Gastrocnemius medialis (tissue), 4 donors: ENCODE measurements at regions not wholly inside any gene's neighbourhood (a gene's known extent, or its start where the extent isn't known, plus 50 kb on each side); places are given as distances from the start of the nearest gene placed in this dataset.

Source experiments
- POLR2A ChIP-seq, 2 donors: fragments of 450-650 bp; IDR thresholded peaks; one replicate each; pipeline ENCODE4 v1.6.1; 2017; ENCODE audit warnings: antibody characterized with exemption in 2 of 2, mild to moderate bottlenecking in 2 of 2, moderate library complexity in 2 of 2
- TF ChIP-seq, protein P1 (sequence below), 5 experiments: fragments of 450-650 bp in 3 of 5; fragments of 200-600 bp in 2 of 5; sonication (generic) in 2 of 5; IDR thresholded peaks in 4 of 5; conservative IDR thresholded peaks in 1 of 5; 1 replicate in 4 of 5; 2 replicates in 1 of 5; pipeline ENCODE4 v1.5.1; 2016 to 2019; ENCODE audit warnings: antibody characterized with exemption in 5 of 5, mild to moderate bottlenecking in 3 of 5, moderate library complexity in 3 of 5

- TF ChIP-seq, protein P1, sequence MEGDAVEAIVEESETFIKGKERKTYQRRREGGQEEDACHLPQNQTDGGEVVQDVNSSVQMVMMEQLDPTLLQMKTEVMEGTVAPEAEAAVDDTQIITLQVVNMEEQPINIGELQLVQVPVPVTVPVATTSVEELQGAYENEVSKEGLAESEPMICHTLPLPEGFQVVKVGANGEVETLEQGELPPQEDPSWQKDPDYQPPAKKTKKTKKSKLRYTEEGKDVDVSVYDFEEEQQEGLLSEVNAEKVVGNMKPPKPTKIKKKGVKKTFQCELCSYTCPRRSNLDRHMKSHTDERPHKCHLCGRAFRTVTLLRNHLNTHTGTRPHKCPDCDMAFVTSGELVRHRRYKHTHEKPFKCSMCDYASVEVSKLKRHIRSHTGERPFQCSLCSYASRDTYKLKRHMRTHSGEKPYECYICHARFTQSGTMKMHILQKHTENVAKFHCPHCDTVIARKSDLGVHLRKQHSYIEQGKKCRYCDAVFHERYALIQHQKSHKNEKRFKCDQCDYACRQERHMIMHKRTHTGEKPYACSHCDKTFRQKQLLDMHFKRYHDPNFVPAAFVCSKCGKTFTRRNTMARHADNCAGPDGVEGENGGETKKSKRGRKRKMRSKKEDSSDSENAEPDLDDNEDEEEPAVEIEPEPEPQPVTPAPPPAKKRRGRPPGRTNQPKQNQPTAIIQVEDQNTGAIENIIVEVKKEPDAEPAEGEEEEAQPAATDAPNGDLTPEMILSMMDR (IDR thresholded peaks at IDR 0.05 in 4 of 5, conservative IDR thresholded peaks at IDR 0.05 in 1 of 5), result no peak
- TF ChIP-seq POLR2A (IDR thresholded peaks at IDR 0.05), result no peak
Measured at GRCh38 chr2:20130821-20131645, 79.6 kb upstream of the LAPTM4A start.
